ENCODE measurements at regions not wholly inside any gene's neighbourhood (a gene's known extent, or its start where the extent isn't known, plus 50 kb on each side); places are given as distances from the start of the nearest gene placed in this dataset.
A peak's percentile ranks its signal among the peaks of the same experiment; 100 is the strongest.

GRCh38 chr2:43109261-43109743 is 117.1 kb downstream of the ZFP36L2 start:
- H3K36me3 Mint-ChIP-seq (ENCODE audit: low read depth): peaks cover 2% of the 10 kb centered on the region
- H3K4me3 Mint-ChIP-seq: no peak overlapping the region
- H3K4me1 Mint-ChIP-seq: peaks cover 4% of the 10 kb centered on the region
- H3K9me3 Mint-ChIP-seq: peaks cover 2% of the 10 kb centered on the region
- H3K27me3 Mint-ChIP-seq: no peaks in the 10 kb centered on the region
- POLR2A ChIA-PET: no interaction called here
- CTCF ChIA-PET: no interaction called here
- DNase-seq: no peak
- no peak overlapping the region for H3K27ac Mint-ChIP-seq

- Mint-ChIP-seq H3K27me3 (no peaks in the 10 kb centered on the region), H3K4me3 (no peak overlapping the region), H3K4me1 (peaks cover 4% of the 10 kb centered on the region), H3K9me3 (no peaks in the 10 kb centered on the region), H3K36me3 (ENCODE audit: low read depth) (peaks cover 2% of the 10 kb centered on the region), H3K27ac (no peak overlapping the region)
- CTCF ChIA-PET: interaction anchor here (0.6 kb wide), 1 partner anchor 10 kb away, joined by 4 read pairs; no protein-coding TSS in a partner anchor
- DNase-seq: no peak
- POLR2A ChIA-PET: no interaction called here
Observed at GRCh38 chr2:43107679-43108078, 118.7 kb downstream of the ZFP36L2 start.

- Mint-ChIP-seq H3K36me3 (ENCODE audit: low read depth) (peaks cover 2% of the 10 kb centered on the region), H3K27me3 (no peaks in the 10 kb centered on the region), H3K9me3 (no peaks in the 10 kb centered on the region), H3K27ac (peak overlapping the region; percentile 68), H3K4me3 (no peak overlapping the region), H3K4me1 (peaks cover 4% of the 10 kb centered on the region)
- no peak for DNase-seq
- POLR2A ChIA-PET: no interaction called here
- CTCF ChIA-PET: interaction anchor here (1.4 kb wide), 1 partner anchor 9 kb away, joined by 3 read pairs; no protein-coding TSS in a partner anchor
Observed at GRCh38 chr2:43106559-43107527, 119.6 kb downstream of the ZFP36L2 start.

GRCh38 chr2:43105586-43106558 is 120.5 kb downstream of the ZFP36L2 start:
- H3K9me3 Mint-ChIP-seq: no peaks in the 10 kb centered on the region
- peaks cover 4% of the 10 kb centered on the region for H3K4me1 Mint-ChIP-seq
- ChIA-PET CTCF (interaction anchor here (1.0 to 1.4 kb wide), 2 partner anchors 8 to 50 kb away, joined by 3 read pairs; no protein-coding TSS in a partner anchor), POLR2A (no interaction called here)
- H3K27me3 Mint-ChIP-seq: no peaks in the 10 kb centered on the region
- DNase-seq: no peak
- H3K4me3 Mint-ChIP-seq: no peak overlapping the region
- H3K36me3 Mint-ChIP-seq (ENCODE audit: low read depth): no peaks in the 10 kb centered on the region
- peak overlapping the region; percentile 68 for H3K27ac Mint-ChIP-seq

- DNase-seq: no peak
- H3K27me3 Mint-ChIP-seq: no peaks in the 10 kb centered on the region
- no peaks in the 10 kb centered on the region for H3K36me3 Mint-ChIP-seq (ENCODE audit: low read depth)
- H3K27ac Mint-ChIP-seq: no peak overlapping the region
- ChIA-PET POLR2A (no interaction called here), CTCF (interaction anchor here (0.6 to 0.8 kb wide), 2 partner anchors 13 to 472 kb away, joined by 3 to 4 read pairs; no protein-coding TSS in a partner anchor)
- peaks cover 4% of the 10 kb centered on the region for H3K4me1 Mint-ChIP-seq
- no peak overlapping the region for H3K4me3 Mint-ChIP-seq
- no peaks in the 10 kb centered on the region for H3K9me3 Mint-ChIP-seq
Observed at GRCh38 chr2:43104763-43105162, 121.6 kb downstream of the ZFP36L2 start.

- POLR2A ChIA-PET: no interaction called here
- Mint-ChIP-seq H3K4me1 (peaks cover 4% of the 10 kb centered on the region), H3K27me3 (no peaks in the 10 kb centered on the region), H3K9me3 (no peaks in the 10 kb centered on the region), H3K27ac (no peak overlapping the region), H3K4me3 (no peak overlapping the region), H3K36me3 (ENCODE audit: low read depth) (no peaks in the 10 kb centered on the region)
- no peak for DNase-seq
- CTCF ChIA-PET: interaction anchor here (0.5 to 0.8 kb wide), 3 partner anchors 12 to 473 kb away, joined by 3 to 4 read pairs (median 4); no protein-coding TSS in a partner anchor
Observed at GRCh38 chr2:43104106-43104505, 122.3 kb downstream of the ZFP36L2 start.

- Mint-ChIP-seq H3K27ac (no peak overlapping the region), H3K4me1 (peaks cover 4% of the 10 kb centered on the region), H3K9me3 (no peaks in the 10 kb centered on the region), H3K36me3 (ENCODE audit: low read depth) (no peaks in the 10 kb centered on the region), H3K27me3 (no peaks in the 10 kb centered on the region), H3K4me3 (no peak overlapping the region)
- ChIA-PET POLR2A (no interaction called here), CTCF (interaction anchor here (1.1 kb wide), 1 partner anchor 26 kb away, joined by 3 read pairs; no protein-coding TSS in a partner anchor)
- DNase-seq: no peak
Observed at GRCh38 chr2:43103093-43103404, 123.4 kb downstream of the ZFP36L2 start.

- Mint-ChIP-seq H3K4me3 (no peak overlapping the region), H3K27ac (no peak overlapping the region), H3K27me3 (no peaks in the 10 kb centered on the region), H3K4me1 (peaks cover 4% of the 10 kb centered on the region), H3K36me3 (ENCODE audit: low read depth) (no peaks in the 10 kb centered on the region), H3K9me3 (no peaks in the 10 kb centered on the region)
- POLR2A ChIA-PET: no interaction called here
- CTCF ChIA-PET: interaction anchor here (1.1 kb wide), 1 partner anchor 26 kb away, joined by 3 read pairs; no protein-coding TSS in a partner anchor
- no peak for DNase-seq
Observed at GRCh38 chr2:43102366-43103092, 123.9 kb downstream of the ZFP36L2 start.

GRCh38 chr2:43101751-43102150 is 124.7 kb downstream of the ZFP36L2 start:
- CTCF ChIA-PET: interaction anchor here (1.1 kb wide), 2 partner anchors 27 to 127 kb away, joined by 3 read pairs; no protein-coding TSS in a partner anchor
- Mint-ChIP-seq H3K27me3 (no peaks in the 10 kb centered on the region), H3K4me3 (no peak overlapping the region), H3K27ac (no peak overlapping the region), H3K36me3 (ENCODE audit: low read depth) (peaks cover 2% of the 10 kb centered on the region), H3K9me3 (peaks cover 2% of the 10 kb centered on the region), H3K4me1 (peaks cover 4% of the 10 kb centered on the region)
- POLR2A ChIA-PET: interaction anchor here (0.7 kb wide), 1 partner anchor 31 kb away, joined by 4 read pairs; no protein-coding TSS in a partner anchor
- no peak for DNase-seq

- Mint-ChIP-seq H3K27me3 (no peaks in the 10 kb centered on the region), H3K36me3 (ENCODE audit: low read depth) (peaks cover 5% of the 10 kb centered on the region), H3K27ac (no peak overlapping the region), H3K9me3 (peaks cover 3% of the 10 kb centered on the region), H3K4me1 (peaks cover 3% of the 10 kb centered on the region), H3K4me3 (no peak overlapping the region)
- no peak for DNase-seq
- ChIA-PET CTCF (interaction anchor here (0.5 to 1.1 kb wide), 2 partner anchors 128 to 440 kb away, joined by 3 read pairs; no protein-coding TSS in a partner anchor), POLR2A (interaction anchor here (0.7 kb wide), 1 partner anchor 30 kb away, joined by 4 read pairs; no protein-coding TSS in a partner anchor)
Observed at GRCh38 chr2:43100883-43101662, 125.3 kb downstream of the ZFP36L2 start.

GRCh38 chr2:43100362-43100882 is 126.0 kb downstream of the ZFP36L2 start:
- POLR2A ChIA-PET: no interaction called here
- H3K27me3 Mint-ChIP-seq: no peaks in the 10 kb centered on the region
- peaks cover 3% of the 10 kb centered on the region for H3K9me3 Mint-ChIP-seq
- CTCF ChIA-PET: interaction anchor here (0.5 kb wide), 1 partner anchor 441 kb away, joined by 3 read pairs; no protein-coding TSS in a partner anchor
- H3K27ac Mint-ChIP-seq: no peak overlapping the region
- no peak for DNase-seq
- no peaks in the 10 kb centered on the region for H3K4me1 Mint-ChIP-seq
- H3K36me3 Mint-ChIP-seq (ENCODE audit: low read depth): peaks cover 5% of the 10 kb centered on the region
- no peak overlapping the region for H3K4me3 Mint-ChIP-seq
